ENCODE measurements at regions not wholly inside any gene's neighbourhood (a gene's known extent, or its start where the extent isn't known, plus 50 kb on each side); places are given as distances from the start of the nearest gene placed in this dataset.

DNA sequence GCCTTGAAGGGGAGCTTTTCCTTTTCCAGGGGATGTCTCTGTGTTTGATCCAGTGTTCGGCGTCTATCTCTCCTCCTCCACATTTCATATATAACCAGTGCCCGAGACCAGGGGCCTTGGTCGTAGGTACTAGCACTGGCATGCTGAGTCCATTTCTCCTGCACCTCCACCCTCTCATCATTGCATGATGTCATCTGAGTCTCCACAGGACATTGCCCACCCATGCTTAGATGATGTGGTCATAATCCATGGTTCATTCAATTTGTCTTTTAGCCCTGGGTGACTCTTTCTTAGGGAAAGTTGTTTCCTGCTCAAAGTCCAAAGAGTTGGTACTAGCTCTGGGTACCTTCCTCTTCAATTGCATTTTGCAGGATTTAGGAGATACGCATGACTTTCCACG is 328.1 kb downstream of the BCL11B start:
- Mint-ChIP-seq H3K36me3 (ENCODE audit: low read depth) (no peaks in the 10 kb centered on the region), H3K9me3 (ENCODE audit: insufficient read depth) (no peaks in the 10 kb centered on the region), H3K4me3 (no peak overlapping the region), H3K4me1 (ENCODE audit: low read depth) (peaks cover 24% of the 10 kb centered on the region), H3K27ac (no peak overlapping the region), H3K27me3 (ENCODE audit: low read depth) (no peaks in the 10 kb centered on the region)
- ChIA-PET CTCF (no interaction called here), POLR2A (no interaction called here)
- DNase-seq (no peak), ATAC-seq (no peak)

GRCh38 chr14:98944989-98945388 is 327.0 kb downstream of the BCL11B start:
- no peak overlapping the region for H3K4me3 Mint-ChIP-seq
- no peaks in the 10 kb centered on the region for H3K36me3 Mint-ChIP-seq (ENCODE audit: low read depth)
- no peak for DNase-seq
- no peaks in the 10 kb centered on the region for H3K27me3 Mint-ChIP-seq (ENCODE audit: low read depth)
- H3K27ac Mint-ChIP-seq = no peak overlapping the region
- CTCF ChIA-PET = no interaction called here
- POLR2A ChIA-PET = no interaction called here
- peaks cover 20% of the 10 kb centered on the region for H3K4me1 Mint-ChIP-seq (ENCODE audit: low read depth)
- H3K9me3 Mint-ChIP-seq (ENCODE audit: insufficient read depth) = no peaks in the 10 kb centered on the region
- ATAC-seq = no peak

GRCh38 chr14:98945611-98946570 is 326.1 kb downstream of the BCL11B start:
- ATAC-seq = no peak
- Mint-ChIP-seq H3K4me3 (no peak overlapping the region), H3K36me3 (ENCODE audit: low read depth) (no peaks in the 10 kb centered on the region), H3K4me1 (ENCODE audit: low read depth) (peaks cover 13% of the 10 kb centered on the region), H3K27ac (no peak overlapping the region), H3K27me3 (ENCODE audit: low read depth) (no peaks in the 10 kb centered on the region), H3K9me3 (ENCODE audit: insufficient read depth) (no peaks in the 10 kb centered on the region)
- POLR2A ChIA-PET = no interaction called here
- no peak for DNase-seq
- CTCF ChIA-PET = no interaction called here

- POLR2A ChIA-PET = no interaction called here
- ATAC-seq = no peak
- no peak overlapping the region for H3K27ac Mint-ChIP-seq
- no peaks in the 10 kb centered on the region for H3K9me3 Mint-ChIP-seq (ENCODE audit: insufficient read depth)
- H3K4me3 Mint-ChIP-seq = no peak overlapping the region
- H3K27me3 Mint-ChIP-seq (ENCODE audit: low read depth) = no peaks in the 10 kb centered on the region
- no peaks in the 10 kb centered on the region for H3K36me3 Mint-ChIP-seq (ENCODE audit: low read depth)
- no peak for DNase-seq
- H3K4me1 Mint-ChIP-seq (ENCODE audit: low read depth) = peaks cover 9% of the 10 kb centered on the region
- CTCF ChIA-PET = no interaction called here
Measured at GRCh38 chr14:98946940-98947339, 325.1 kb downstream of the BCL11B start.

- no peak overlapping the region for H3K27ac Mint-ChIP-seq
- H3K27me3 Mint-ChIP-seq (ENCODE audit: low read depth) = no peaks in the 10 kb centered on the region
- ATAC-seq (no peak), DNase-seq (no peak)
- no peaks in the 10 kb centered on the region for H3K9me3 Mint-ChIP-seq (ENCODE audit: insufficient read depth)
- POLR2A ChIA-PET = no interaction called here
- peaks cover 9% of the 10 kb centered on the region for H3K4me1 Mint-ChIP-seq (ENCODE audit: low read depth)
- no peaks in the 10 kb centered on the region for H3K36me3 Mint-ChIP-seq (ENCODE audit: low read depth)
- CTCF ChIA-PET = no interaction called here
- H3K4me3 Mint-ChIP-seq = no peak overlapping the region
Measured at GRCh38 chr14:98947911-98948595, 323.9 kb downstream of the BCL11B start.

- Mint-ChIP-seq H3K36me3 (ENCODE audit: low read depth) (no peaks in the 10 kb centered on the region), H3K27ac (no peak overlapping the region), H3K4me3 (no peak overlapping the region), H3K9me3 (ENCODE audit: insufficient read depth) (no peaks in the 10 kb centered on the region), H3K27me3 (ENCODE audit: low read depth) (no peaks in the 10 kb centered on the region), H3K4me1 (ENCODE audit: low read depth) (peaks cover 9% of the 10 kb centered on the region)
- ChIA-PET CTCF (no interaction called here), POLR2A (no interaction called here)
- ATAC-seq = no peak
- no peak for DNase-seq
Measured at GRCh38 chr14:98949051-98949450, 322.9 kb downstream of the BCL11B start.

GRCh38 chr14:98949481-98950135 is 322.4 kb downstream of the BCL11B start:
- H3K9me3 Mint-ChIP-seq (ENCODE audit: insufficient read depth) = no peaks in the 10 kb centered on the region
- no peaks in the 10 kb centered on the region for H3K27me3 Mint-ChIP-seq (ENCODE audit: low read depth)
- no peak for DNase-seq
- no peak for ATAC-seq
- peaks cover 9% of the 10 kb centered on the region for H3K4me1 Mint-ChIP-seq (ENCODE audit: low read depth)
- no peaks in the 10 kb centered on the region for H3K36me3 Mint-ChIP-seq (ENCODE audit: low read depth)
- H3K27ac Mint-ChIP-seq = no peak overlapping the region
- H3K4me3 Mint-ChIP-seq = no peak overlapping the region
- CTCF ChIA-PET = no interaction called here
- POLR2A ChIA-PET = no interaction called here

DNA sequence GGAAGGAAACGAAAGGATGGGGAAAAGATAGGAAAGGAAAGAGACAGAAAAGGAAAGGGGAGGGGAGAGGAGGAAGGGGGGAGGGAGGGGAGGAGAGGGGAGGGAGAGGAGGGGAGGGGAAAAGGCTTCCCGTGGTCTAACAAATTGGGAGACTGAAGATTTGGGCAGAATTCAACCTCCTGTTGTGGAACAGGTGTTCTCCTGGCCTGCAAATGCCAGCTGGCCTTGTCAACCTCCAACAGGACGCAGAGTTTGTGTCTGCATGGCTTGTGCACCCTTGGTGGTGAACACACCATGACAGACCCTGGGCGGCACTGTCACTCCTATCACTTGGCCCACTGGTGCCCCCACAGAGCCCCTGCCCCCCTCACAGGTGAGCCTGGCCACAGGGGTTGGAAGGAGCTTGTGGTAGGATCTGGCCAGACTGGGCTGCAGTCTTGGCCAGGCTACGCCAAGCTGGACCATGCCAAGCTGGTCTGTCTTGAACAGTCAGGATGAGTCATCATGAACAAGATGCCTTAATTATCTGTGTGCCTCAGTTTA is 321.6 kb downstream of the BCL11B start:
- Mint-ChIP-seq H3K4me1 (ENCODE audit: low read depth) (peaks cover 9% of the 10 kb centered on the region), H3K9me3 (ENCODE audit: insufficient read depth) (no peaks in the 10 kb centered on the region), H3K4me3 (no peak overlapping the region), H3K27ac (no peak overlapping the region), H3K27me3 (ENCODE audit: low read depth) (no peaks in the 10 kb centered on the region), H3K36me3 (ENCODE audit: low read depth) (no peaks in the 10 kb centered on the region)
- no peak for DNase-seq
- ChIA-PET POLR2A (interaction anchor here (0.7 kb wide), 1 partner anchor 973 kb away, joined by 3 read pairs; no protein-coding TSS in a partner anchor), CTCF (no interaction called here)
- no peak for ATAC-seq

GRCh38 chr14:98951031-98951430 is 321.0 kb downstream of the BCL11B start:
- ChIA-PET CTCF (no interaction called here), POLR2A (interaction anchor here (0.7 kb wide), 1 partner anchor 973 kb away, joined by 3 read pairs; no protein-coding TSS in a partner anchor)
- Mint-ChIP-seq H3K36me3 (ENCODE audit: low read depth) (no peaks in the 10 kb centered on the region), H3K4me1 (ENCODE audit: low read depth) (peaks cover 9% of the 10 kb centered on the region), H3K4me3 (no peak overlapping the region), H3K9me3 (ENCODE audit: insufficient read depth) (no peaks in the 10 kb centered on the region), H3K27ac (no peak overlapping the region), H3K27me3 (ENCODE audit: low read depth) (no peaks in the 10 kb centered on the region)
- no peak for DNase-seq
- no peak for ATAC-seq

DNA sequence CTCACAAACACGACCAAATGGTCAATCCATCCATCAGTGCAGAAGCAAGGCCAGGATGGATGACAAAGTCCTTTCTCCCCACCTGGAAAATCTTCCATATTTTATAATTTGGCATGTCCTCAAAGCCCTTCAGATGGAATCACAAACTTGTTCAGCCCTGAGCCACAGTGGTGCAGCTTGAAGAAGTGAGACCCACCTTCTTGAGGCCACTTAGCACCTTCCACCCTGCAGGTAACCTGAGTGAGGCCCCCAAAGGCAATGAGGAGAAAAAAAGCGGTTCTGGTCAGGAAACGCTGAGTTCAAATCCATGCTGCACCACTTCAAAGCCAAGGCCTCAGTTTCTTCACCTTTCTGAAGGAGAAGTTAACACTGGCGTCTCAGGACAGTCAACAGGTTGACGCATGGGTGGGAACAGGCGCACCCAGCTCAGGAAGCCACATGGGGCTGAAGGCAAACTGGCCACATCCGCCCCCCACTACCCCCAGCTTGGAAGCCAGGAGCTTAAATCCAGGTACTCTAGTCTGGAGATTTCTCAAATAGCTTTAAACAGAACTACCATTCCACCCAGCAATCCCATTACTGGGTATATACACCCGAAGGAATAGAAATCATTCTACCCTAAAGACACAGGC is 320.4 kb downstream of the BCL11B start:
- peaks cover 9% of the 10 kb centered on the region for H3K4me1 Mint-ChIP-seq (ENCODE audit: low read depth)
- DNase-seq (no peak), ATAC-seq (no peak)
- CTCF ChIA-PET = no interaction called here
- no peaks in the 10 kb centered on the region for H3K27me3 Mint-ChIP-seq (ENCODE audit: low read depth)
- H3K4me3 Mint-ChIP-seq = no peak overlapping the region
- no peaks in the 10 kb centered on the region for H3K36me3 Mint-ChIP-seq (ENCODE audit: low read depth)
- H3K9me3 Mint-ChIP-seq (ENCODE audit: insufficient read depth) = no peaks in the 10 kb centered on the region
- POLR2A ChIA-PET = no interaction called here
- H3K27ac Mint-ChIP-seq = no peak overlapping the region

DNA sequence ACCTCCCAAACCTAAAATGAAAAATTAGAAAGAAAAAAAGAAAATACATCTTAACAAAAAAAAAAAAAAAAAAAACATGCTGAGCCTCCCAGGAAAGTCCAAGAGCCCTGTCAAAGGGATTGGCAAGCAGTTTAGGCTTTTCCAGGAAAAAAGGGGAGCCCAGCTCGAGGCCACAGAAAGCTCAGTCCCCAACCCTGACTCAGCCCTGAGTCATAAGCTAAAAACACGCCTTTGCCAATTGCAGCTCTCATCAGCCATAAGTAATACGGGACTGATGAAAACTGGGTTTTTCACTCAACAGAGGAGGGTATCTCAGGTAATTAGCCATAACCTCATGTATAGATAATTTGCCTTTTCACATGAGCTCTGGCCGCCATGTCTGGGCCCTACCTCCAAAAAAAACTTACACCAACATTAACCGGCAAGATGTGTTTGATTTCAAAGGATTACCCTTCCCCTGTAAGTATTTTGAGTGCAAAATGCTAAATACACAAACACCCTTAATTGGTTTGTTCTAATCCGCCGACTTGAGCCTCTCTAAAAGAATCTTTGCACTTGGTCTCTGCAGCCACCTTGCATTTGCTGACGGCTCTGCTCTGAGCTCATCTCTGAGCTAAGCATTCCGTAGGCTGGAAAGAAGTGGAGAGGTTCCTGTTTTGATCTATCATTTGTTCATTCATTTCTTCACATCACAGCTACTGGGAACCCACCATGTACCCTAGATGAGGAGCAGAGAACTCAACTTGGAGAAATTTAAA is 319.2 kb downstream of the BCL11B start:
- H3K4me3 Mint-ChIP-seq = no peak overlapping the region
- ATAC-seq (no peak), DNase-seq (no peak)
- CTCF ChIA-PET = no interaction called here
- H3K27me3 Mint-ChIP-seq (ENCODE audit: low read depth) = no peaks in the 10 kb centered on the region
- H3K4me1 Mint-ChIP-seq (ENCODE audit: low read depth) = peaks cover under 1% of the 10 kb centered on the region
- H3K9me3 Mint-ChIP-seq (ENCODE audit: insufficient read depth) = no peaks in the 10 kb centered on the region
- no peak overlapping the region for H3K27ac Mint-ChIP-seq
- POLR2A ChIA-PET = interaction anchor here (1.3 kb wide), 1 partner anchor 32 kb away, joined by 3 read pairs; no protein-coding TSS in a partner anchor
- H3K36me3 Mint-ChIP-seq (ENCODE audit: low read depth) = no peaks in the 10 kb centered on the region

Measured in activated CD8-positive, alpha-beta T cell treated with anti-CD3 and anti-CD28 coated beads, Interleukin-2, amount 10 ng/mL, durations not matched to agents 7 days and 5 days (primary cell).